GM12878 (cell line): ENCODE measurements at regions not wholly inside any gene's neighbourhood (a gene's known extent, or its start where the extent isn't known, plus 50 kb on each side); places are given as distances from the start of the nearest gene placed in this dataset.

Experiments used
- CHD2 ChIP-seq: IDR thresholded peaks from 2 replicates; pipeline ENCODE4 v1.6.1; 2011; ENCODE audit warnings: low read depth, low read length, improper control_type of control experiment, borderline replicate concordance
- CTCF ChIP-seq, 3 experiments: IDR thresholded peaks in 2 of 3; conservative IDR thresholded peaks in 1 of 3; 2 replicates each; pipeline ENCODE4 v1.5.1; 2011; ENCODE audit warnings: low read depth in 3 of 3, low read length in 3 of 3, mild to moderate bottlenecking in 3 of 3, control low read depth in 2 of 3, moderate library complexity in 2 of 3, inconsistent platforms in 1 of 3, mixed read lengths in 1 of 3; ENCODE audit not compliant: control insufficient read depth in 2 of 3, insufficient read depth in 1 of 3; ENCODE audit errors: extremely low read depth in 1 of 3
- ELK1 ChIP-seq: IDR thresholded peaks from 2 replicates; pipeline ENCODE4 v1.6.1; 2012; ENCODE audit warnings: low read depth, low read length, improper control_type of control experiment
- ESRRA ChIP-seq: IDR thresholded peaks from 2 replicates; pipeline ENCODE4 v1.6.1; 2012; ENCODE audit warnings: mild to moderate bottlenecking, low read length, improper control_type of control experiment
- HCFC1 ChIP-seq: fragments of 150-350 bp; IDR thresholded peaks from 2 replicates; pipeline ENCODE4 v1.6.1; 2014; ENCODE audit warnings: low read length
- MTA3 ChIP-seq: IDR thresholded peaks from 2 replicates; pipeline ENCODE4 v1.6.1; 2012; ENCODE audit warnings: low read length, inconsistent platforms, borderline replicate concordance
- POLR2AphosphoS5 ChIP-seq: IDR thresholded peaks from 2 replicates; pipeline ENCODE4 v1.6.1; 2011; ENCODE audit warnings: mild to moderate bottlenecking, low read length, inconsistent platforms
- USF1 ChIP-seq: IDR thresholded peaks from 2 replicates; pipeline ENCODE4 v1.6.1; 2011; ENCODE audit warnings: borderline replicate concordance, low read depth, mild to moderate bottlenecking, moderate library complexity, mixed read lengths, low read length; ENCODE audit not compliant: insufficient read depth; ENCODE audit errors: extremely low read length
- ZBTB33 ChIP-seq: fragments of 450-650 bp; IDR thresholded peaks from 2 replicates; pipeline ENCODE4 v1.6.1; 2017; ENCODE audit warnings: mild to moderate bottlenecking
- TF ChIP-seq, protein P1 (sequence below): IDR thresholded peaks from 2 replicates; pipeline ENCODE4 v1.6.1; 2012; ENCODE audit warnings: low read depth, low read length, improper control_type of control experiment

- TF ChIP-seq POLR2AphosphoS5 (no peak), MTA3 (no peak), CTCF (IDR thresholded peaks at IDR 0.05 in 2 of 3, conservative IDR thresholded peaks at IDR 0.05 in 1 of 3; ENCODE audit: control insufficient read depth in 2 of 3, extremely low read depth in 1 of 3, insufficient read depth in 1 of 3, low read depth in 3 of 3, low read length in 3 of 3) (no peak), HCFC1 (no peak), ZBTB33 (no peak), USF1 (no peak), CHD2 (no peak), ESRRA (no peak), ELK1 (no peak)
- TF ChIP-seq, protein P1, sequence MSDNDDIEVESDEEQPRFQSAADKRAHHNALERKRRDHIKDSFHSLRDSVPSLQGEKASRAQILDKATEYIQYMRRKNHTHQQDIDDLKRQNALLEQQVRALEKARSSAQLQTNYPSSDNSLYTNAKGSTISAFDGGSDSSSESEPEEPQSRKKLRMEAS = no peak
Measured at GRCh38 chr13:70430256-70430655, 322.0 kb upstream of the KLHL1 start.
